WTC11 (cell line): ENCODE measurements at regions not wholly inside any gene's neighbourhood (a gene's known extent, or its start where the extent isn't known, plus 50 kb on each side); places are given as distances from the start of the nearest gene placed in this dataset.

Experiments
- CREB1 ChIP-seq: sonication (generic); formaldehyde crosslinking; IDR thresholded peaks from 2 replicates; pipeline ENCODE4 v1.8.0; 2023; ENCODE audit warnings: mild to moderate bottlenecking, missing genetic modification reagents
- CREM ChIP-seq: sonication (generic); formaldehyde crosslinking; IDR thresholded peaks from 2 replicates; pipeline ENCODE4 v1.8.1; 2022; ENCODE audit warnings: mild to moderate bottlenecking, missing genetic modification reagents, moderate library complexity
- CTCF ChIP-seq: fragments of 200-600 bp; IDR thresholded peaks from 2 replicates; pipeline ENCODE4 v1.8.0; 2022; ENCODE audit warnings: antibody characterized with exemption
- GRHL2 ChIP-seq: fragments of 250-450 bp; sonication (Bioruptor Pico); IDR thresholded peaks from 2 replicates; pipeline ENCODE4 v1.8.0; 2022; ENCODE audit warnings: mild to moderate bottlenecking, moderate library complexity; ENCODE audit not compliant: insufficient replicate concordance, severe bottlenecking
- IRF1 ChIP-seq: sonication (generic); formaldehyde crosslinking; IDR thresholded peaks from 2 replicates; pipeline ENCODE4 v1.8.0; 2023; ENCODE audit warnings: missing genetic modification reagents
- NR2C2 ChIP-seq: sonication (generic); formaldehyde crosslinking; IDR thresholded peaks from 2 replicates; pipeline ENCODE4 v1.8.0; 2022; ENCODE audit warnings: mild to moderate bottlenecking, missing genetic modification reagents
- TP53 ChIP-seq: sonication (generic); formaldehyde crosslinking; IDR thresholded peaks from 2 replicates; pipeline ENCODE4 v1.8.1; 2023; ENCODE audit warnings: mild to moderate bottlenecking, missing genetic modification reagents
- ZNF425 ChIP-seq: fragments of 250-450 bp; sonication (Bioruptor Pico); conservative IDR thresholded peaks from 2 replicates; pipeline ENCODE4 v1.9.0; 2021; ENCODE audit warnings: mild to moderate bottlenecking
- TF ChIP-seq, protein P1 (sequence below): sonication (generic); formaldehyde crosslinking; IDR thresholded peaks from 2 replicates; pipeline ENCODE4 v1.8.0; 2022; ENCODE audit warnings: mild to moderate bottlenecking, missing genetic modification reagents
- TF ChIP-seq, protein P2 (sequence below): sonication (generic); formaldehyde crosslinking; IDR thresholded peaks from 2 replicates; pipeline ENCODE4 v1.8.0; 2023; ENCODE audit warnings: mild to moderate bottlenecking, missing genetic modification reagents
- TF ChIP-seq, protein P3 (sequence below): sonication (generic); formaldehyde crosslinking; IDR thresholded peaks from 2 replicates; pipeline ENCODE4 v1.8.1; 2022; ENCODE audit warnings: mild to moderate bottlenecking, moderate library complexity, missing genetic modification reagents

GRCh38 chr18:38972571-38972970 is 1407.0 kb upstream of the CELF4 start:
- TF ChIP-seq NR2C2 (CRISPR knock-in tag) (no peak), TP53 (CRISPR knock-in tag) (no peak), CREB1 (CRISPR knock-in tag) (no peak), IRF1 (CRISPR knock-in tag) (no peak), CTCF (no peak), CREM (CRISPR knock-in tag) (no peak), GRHL2 (CRISPR knock-in tag) (no peak), ZNF425 (CRISPR knock-in tag) (no peak)
- TF ChIP-seq, protein P1, sequence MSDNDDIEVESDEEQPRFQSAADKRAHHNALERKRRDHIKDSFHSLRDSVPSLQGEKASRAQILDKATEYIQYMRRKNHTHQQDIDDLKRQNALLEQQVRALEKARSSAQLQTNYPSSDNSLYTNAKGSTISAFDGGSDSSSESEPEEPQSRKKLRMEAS (CRISPR knock-in tag): no peak
- TF ChIP-seq, protein P2, sequence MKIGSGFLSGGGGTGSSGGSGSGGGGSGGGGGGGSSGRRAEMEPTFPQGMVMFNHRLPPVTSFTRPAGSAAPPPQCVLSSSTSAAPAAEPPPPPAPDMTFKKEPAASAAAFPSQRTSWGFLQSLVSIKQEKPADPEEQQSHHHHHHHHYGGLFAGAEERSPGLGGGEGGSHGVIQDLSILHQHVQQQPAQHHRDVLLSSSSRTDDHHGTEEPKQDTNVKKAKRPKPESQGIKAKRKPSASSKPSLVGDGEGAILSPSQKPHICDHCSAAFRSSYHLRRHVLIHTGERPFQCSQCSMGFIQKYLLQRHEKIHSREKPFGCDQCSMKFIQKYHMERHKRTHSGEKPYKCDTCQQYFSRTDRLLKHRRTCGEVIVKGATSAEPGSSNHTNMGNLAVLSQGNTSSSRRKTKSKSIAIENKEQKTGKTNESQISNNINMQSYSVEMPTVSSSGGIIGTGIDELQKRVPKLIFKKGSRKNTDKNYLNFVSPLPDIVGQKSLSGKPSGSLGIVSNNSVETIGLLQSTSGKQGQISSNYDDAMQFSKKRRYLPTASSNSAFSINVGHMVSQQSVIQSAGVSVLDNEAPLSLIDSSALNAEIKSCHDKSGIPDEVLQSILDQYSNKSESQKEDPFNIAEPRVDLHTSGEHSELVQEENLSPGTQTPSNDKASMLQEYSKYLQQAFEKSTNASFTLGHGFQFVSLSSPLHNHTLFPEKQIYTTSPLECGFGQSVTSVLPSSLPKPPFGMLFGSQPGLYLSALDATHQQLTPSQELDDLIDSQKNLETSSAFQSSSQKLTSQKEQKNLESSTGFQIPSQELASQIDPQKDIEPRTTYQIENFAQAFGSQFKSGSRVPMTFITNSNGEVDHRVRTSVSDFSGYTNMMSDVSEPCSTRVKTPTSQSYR (CRISPR knock-in tag): no peak
- TF ChIP-seq, protein P3, sequence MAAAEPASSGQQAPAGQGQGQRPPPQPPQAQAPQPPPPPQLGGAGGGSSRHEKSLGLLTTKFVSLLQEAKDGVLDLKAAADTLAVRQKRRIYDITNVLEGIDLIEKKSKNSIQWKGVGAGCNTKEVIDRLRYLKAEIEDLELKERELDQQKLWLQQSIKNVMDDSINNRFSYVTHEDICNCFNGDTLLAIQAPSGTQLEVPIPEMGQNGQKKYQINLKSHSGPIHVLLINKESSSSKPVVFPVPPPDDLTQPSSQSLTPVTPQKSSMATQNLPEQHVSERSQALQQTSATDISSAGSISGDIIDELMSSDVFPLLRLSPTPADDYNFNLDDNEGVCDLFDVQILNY: no peak
